Vagina (tissue), 2 donors: ENCODE measurements at regions not wholly inside any gene's neighbourhood (a gene's known extent, or its start where the extent isn't known, plus 50 kb on each side); places are given as distances from the start of the nearest gene placed in this dataset.
"Not testable (repeated sequence)": the region's sequence is repeated elsewhere in the genome, so short reads cannot be mapped to it uniquely, and the experiment has no call there.

Experiments
- POLR2A ChIP-seq, 2 donors: fragments of 450-650 bp; IDR thresholded peaks; one replicate each; pipeline ENCODE4 v1.6.1; 2017; ENCODE audit warnings: antibody characterized with exemption in 2 of 2, mild to moderate bottlenecking in 2 of 2, moderate library complexity in 2 of 2
- TF ChIP-seq, protein P1 (sequence below), 3 experiments: fragments of 450-650 bp in 2 of 3; fragments of 200-600 bp in 1 of 3; sonication (generic) in 1 of 3; IDR thresholded peaks; one replicate each; pipeline ENCODE4 v1.5.1; 2017 to 2019; ENCODE audit warnings: antibody characterized with exemption in 3 of 3, mild to moderate bottlenecking in 2 of 3, moderate library complexity in 2 of 3

DNA sequence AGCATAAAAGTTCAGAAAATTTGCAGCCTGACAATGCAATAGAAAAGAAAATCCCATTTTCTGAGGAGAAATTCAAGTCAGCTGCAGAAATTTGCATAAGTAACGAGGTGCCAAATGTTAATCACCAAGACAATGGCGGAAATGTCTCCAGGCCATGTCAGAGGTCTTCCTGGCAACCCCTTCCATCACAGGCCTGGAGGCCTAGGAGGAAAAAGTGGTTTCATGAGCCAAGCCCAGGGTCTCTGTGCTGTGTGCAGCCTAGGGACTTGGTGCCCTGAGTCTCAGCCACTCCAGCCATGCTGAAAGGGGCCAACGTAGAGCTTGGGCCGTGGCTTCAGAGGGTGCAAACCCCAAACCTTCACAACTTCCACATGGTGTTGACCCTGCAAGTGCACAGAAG lies 94.8 kb upstream of the UNC5B start:
- not testable (repeated sequence) for TF ChIP-seq POLR2A (IDR thresholded peaks at IDR 0.05)
- TF ChIP-seq, protein P1, sequence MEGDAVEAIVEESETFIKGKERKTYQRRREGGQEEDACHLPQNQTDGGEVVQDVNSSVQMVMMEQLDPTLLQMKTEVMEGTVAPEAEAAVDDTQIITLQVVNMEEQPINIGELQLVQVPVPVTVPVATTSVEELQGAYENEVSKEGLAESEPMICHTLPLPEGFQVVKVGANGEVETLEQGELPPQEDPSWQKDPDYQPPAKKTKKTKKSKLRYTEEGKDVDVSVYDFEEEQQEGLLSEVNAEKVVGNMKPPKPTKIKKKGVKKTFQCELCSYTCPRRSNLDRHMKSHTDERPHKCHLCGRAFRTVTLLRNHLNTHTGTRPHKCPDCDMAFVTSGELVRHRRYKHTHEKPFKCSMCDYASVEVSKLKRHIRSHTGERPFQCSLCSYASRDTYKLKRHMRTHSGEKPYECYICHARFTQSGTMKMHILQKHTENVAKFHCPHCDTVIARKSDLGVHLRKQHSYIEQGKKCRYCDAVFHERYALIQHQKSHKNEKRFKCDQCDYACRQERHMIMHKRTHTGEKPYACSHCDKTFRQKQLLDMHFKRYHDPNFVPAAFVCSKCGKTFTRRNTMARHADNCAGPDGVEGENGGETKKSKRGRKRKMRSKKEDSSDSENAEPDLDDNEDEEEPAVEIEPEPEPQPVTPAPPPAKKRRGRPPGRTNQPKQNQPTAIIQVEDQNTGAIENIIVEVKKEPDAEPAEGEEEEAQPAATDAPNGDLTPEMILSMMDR (IDR thresholded peaks at IDR 0.05) = not testable (repeated sequence)
